ENCODE measurements at regions not wholly inside any gene's neighbourhood (a gene's known extent, or its start where the extent isn't known, plus 50 kb on each side); places are given as distances from the start of the nearest gene placed in this dataset.

DNA sequence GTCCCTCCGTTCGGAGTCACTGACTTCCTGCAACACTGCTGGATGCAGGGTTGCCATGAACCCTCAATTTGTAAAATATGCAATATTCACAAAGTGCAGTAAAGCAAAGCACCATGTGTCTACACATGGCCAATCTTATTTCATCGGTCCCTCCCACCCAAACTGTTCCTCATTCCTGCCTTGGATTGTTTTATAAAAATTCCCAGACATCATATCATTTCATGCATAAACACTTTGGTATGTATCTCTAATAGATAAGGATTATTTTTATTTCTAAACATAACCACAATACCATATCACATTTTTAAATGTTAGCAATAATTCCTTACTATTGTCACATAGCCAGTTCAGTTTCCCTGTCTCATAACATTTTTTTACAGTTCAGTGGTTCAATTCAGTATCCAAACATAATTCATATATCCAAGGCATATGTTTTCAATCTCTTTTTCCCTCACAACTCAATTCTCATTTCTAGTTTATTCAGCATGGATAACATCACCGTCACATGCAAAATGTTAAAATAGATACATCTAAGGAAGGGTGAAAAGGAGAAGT is 82.0 kb upstream of the PCAT7 start:
- TF ChIP-seq POLR2A (IDR thresholded peaks at IDR 0.05; ENCODE audit: low read depth, low read length) = no peak
- TF ChIP-seq TAF1 (IDR thresholded peaks at IDR 0.05; ENCODE audit: borderline replicate concordance, low read depth, low read length) = no peak
